H1 (cell line): ENCODE measurements at regions not wholly inside any gene's neighbourhood (a gene's known extent, or its start where the extent isn't known, plus 50 kb on each side); places are given as distances from the start of the nearest gene placed in this dataset.
A peak's percentile ranks its signal among the peaks of the same experiment; 100 is the strongest.

ENCODE experiments used
- CEBPB ChIP-seq: IDR thresholded peaks from 2 replicates; pipeline ENCODE4 v1.6.1; 2012; ENCODE audit warnings: low read depth, low read length
- CHD1 ChIP-seq: IDR thresholded peaks from 2 replicates; pipeline ENCODE4 v1.6.1; 2012; ENCODE audit warnings: low read depth, low read length, improper control_type of control experiment
- EP300 ChIP-seq, 2 experiments: IDR thresholded peaks; 1 replicate in 1 of 2; 2 replicates in 1 of 2; pipeline ENCODE4 v1.6.1; 2011 to 2012; ENCODE audit warnings: low read depth in 2 of 2, low read length in 2 of 2, mild to moderate bottlenecking in 2 of 2, borderline replicate concordance in 1 of 2, inconsistent platforms in 1 of 2, moderate library complexity in 1 of 2
- EZH2 ChIP-seq: fragments of 200-600 bp; sonication (generic); IDR thresholded peaks from 2 replicates; pipeline ENCODE4 v1.7.1; 2012; ENCODE audit warnings: low read depth, mild to moderate bottlenecking, moderate library complexity, low read length, inconsistent platforms; ENCODE audit not compliant: severe bottlenecking
- GABPA ChIP-seq: IDR thresholded peaks from 2 replicates; pipeline ENCODE4 v1.6.1; 2011; ENCODE audit warnings: mild to moderate bottlenecking, low read length, moderate library complexity, borderline replicate concordance; ENCODE audit not compliant: insufficient read depth
- JUND ChIP-seq: IDR thresholded peaks from 2 replicates; pipeline ENCODE4 v1.6.1; 2011; ENCODE audit warnings: mild to moderate bottlenecking, improper control_type of control experiment, low read length
- POLR2A ChIP-seq, 2 experiments: IDR thresholded peaks; 1 replicate in 1 of 2; 2 replicates in 1 of 2; pipeline ENCODE4 v1.6.1; 2011; ENCODE audit warnings: low read depth in 2 of 2, low read length in 2 of 2, mild to moderate bottlenecking in 2 of 2; ENCODE audit errors: control extremely low read depth in 1 of 2
- POLR2AphosphoS5 ChIP-seq: IDR thresholded peaks from 2 replicates; pipeline ENCODE4 v1.6.1; 2011; ENCODE audit warnings: low read depth, low read length
- SUZ12 ChIP-seq: fragments of 200-600 bp; sonication (generic); IDR thresholded peaks from 2 replicates; pipeline ENCODE4 v1.6.1; 2012; ENCODE audit warnings: mild to moderate bottlenecking, inconsistent platforms, low read length, moderate library complexity, mixed read lengths
- TF ChIP-seq, protein P1 (sequence below), 3 experiments: IDR thresholded peaks; 1 replicate in 2 of 3; 2 replicates in 1 of 3; pipeline versions ENCODE4 v1.5.1 to v1.6.1; 2011; ENCODE audit warnings: low read length in 3 of 3, mild to moderate bottlenecking in 3 of 3, inconsistent platforms in 2 of 3, low read depth in 1 of 3, moderate library complexity in 1 of 3; ENCODE audit not compliant: insufficient read depth in 1 of 3; ENCODE audit errors: control extremely low read depth in 1 of 3

DNA sequence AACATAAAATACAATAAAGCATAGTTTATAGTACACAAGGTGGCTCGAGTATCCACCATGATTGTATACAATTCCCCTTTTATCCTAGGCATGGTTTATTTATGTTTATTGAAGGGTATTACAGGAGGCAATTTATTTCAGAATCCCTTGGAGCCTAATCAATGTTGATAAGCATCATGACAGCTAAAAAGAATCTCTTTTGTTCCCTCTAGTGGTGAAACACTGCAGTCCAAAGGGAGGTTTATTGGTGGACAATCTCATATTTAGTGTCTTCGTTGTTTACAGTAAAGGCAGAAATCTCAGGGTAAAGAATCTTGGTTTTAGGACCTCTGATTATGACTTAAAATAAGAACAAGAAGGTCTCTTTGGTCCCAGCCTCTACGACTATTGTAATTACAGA is 1712.5 kb downstream of the C4orf33 start:
- TF ChIP-seq POLR2A (IDR thresholded peaks at IDR 0.05; ENCODE audit: control extremely low read depth in 1 of 2, low read depth in 2 of 2, low read length in 2 of 2) = no peak
- TF ChIP-seq SUZ12 = no peak
- TF ChIP-seq EP300 (IDR thresholded peaks at IDR 0.05; ENCODE audit: borderline replicate concordance in 1 of 2, low read depth in 2 of 2, low read length in 2 of 2) = no peak
- no peak for TF ChIP-seq CEBPB
- TF ChIP-seq, protein P1, sequence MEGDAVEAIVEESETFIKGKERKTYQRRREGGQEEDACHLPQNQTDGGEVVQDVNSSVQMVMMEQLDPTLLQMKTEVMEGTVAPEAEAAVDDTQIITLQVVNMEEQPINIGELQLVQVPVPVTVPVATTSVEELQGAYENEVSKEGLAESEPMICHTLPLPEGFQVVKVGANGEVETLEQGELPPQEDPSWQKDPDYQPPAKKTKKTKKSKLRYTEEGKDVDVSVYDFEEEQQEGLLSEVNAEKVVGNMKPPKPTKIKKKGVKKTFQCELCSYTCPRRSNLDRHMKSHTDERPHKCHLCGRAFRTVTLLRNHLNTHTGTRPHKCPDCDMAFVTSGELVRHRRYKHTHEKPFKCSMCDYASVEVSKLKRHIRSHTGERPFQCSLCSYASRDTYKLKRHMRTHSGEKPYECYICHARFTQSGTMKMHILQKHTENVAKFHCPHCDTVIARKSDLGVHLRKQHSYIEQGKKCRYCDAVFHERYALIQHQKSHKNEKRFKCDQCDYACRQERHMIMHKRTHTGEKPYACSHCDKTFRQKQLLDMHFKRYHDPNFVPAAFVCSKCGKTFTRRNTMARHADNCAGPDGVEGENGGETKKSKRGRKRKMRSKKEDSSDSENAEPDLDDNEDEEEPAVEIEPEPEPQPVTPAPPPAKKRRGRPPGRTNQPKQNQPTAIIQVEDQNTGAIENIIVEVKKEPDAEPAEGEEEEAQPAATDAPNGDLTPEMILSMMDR (IDR thresholded peaks at IDR 0.05; ENCODE audit: control extremely low read depth in 1 of 3, insufficient read depth in 1 of 3, low read depth in 1 of 3, low read length in 3 of 3) = peak in 2 of 3 experiments; percentile 24 to 64; a peak in 2 of 4 replicates
- no peak for TF ChIP-seq POLR2AphosphoS5
- no peak for TF ChIP-seq GABPA
- no peak for TF ChIP-seq CHD1
- no peak for TF ChIP-seq EZH2
- no peak for TF ChIP-seq JUND
